Epithelial cell of esophagus (primary cell): ENCODE measurements at regions not wholly inside any gene's neighbourhood (a gene's known extent, or its start where the extent isn't known, plus 50 kb on each side); places are given as distances from the start of the nearest gene placed in this dataset.

ENCODE experiments used
- DNase-seq: peaks from one replicate; pipeline ENCODE4 v3.0.0; 2010; ENCODE audit warnings: low read depth
- H3K4me3 ChIP-seq: 2 replicates; pipeline ENCODE4 v1.5.1; 2011; ENCODE audit warnings: mild to moderate bottlenecking, low read length, control low read depth
- CTCF ChIP-seq: IDR thresholded peaks from 2 replicates; pipeline ENCODE4 v1.5.1; 2011; ENCODE audit warnings: low read depth, mild to moderate bottlenecking, low read length, control low read depth, inconsistent platforms; ENCODE audit not compliant: insufficient read depth; ENCODE audit errors: missing control alignments

DNA sequence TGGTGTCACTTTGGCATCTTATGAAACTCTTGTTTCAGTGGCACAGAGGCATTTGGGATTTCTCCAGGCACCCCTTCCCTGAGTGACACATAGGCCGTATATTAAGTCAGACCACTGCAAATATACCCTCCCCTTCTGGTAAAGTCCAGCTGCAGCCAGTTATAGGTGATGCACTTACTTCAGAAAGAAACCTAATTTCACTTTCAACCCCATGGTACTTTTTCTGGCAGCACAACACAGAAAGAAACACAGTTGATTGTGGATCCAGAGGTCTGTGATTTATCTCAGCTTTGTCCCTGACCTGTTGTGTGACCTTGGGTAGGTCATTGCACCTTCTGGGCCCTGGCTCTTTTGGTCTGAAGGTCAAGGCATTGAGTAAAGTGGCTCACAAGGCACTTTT, 173.2 kb downstream of the BUB3 start:
- no peak for TF ChIP-seq CTCF
- no peak overlapping the region for H3K4me3 ChIP-seq
- DNase-seq = no peak

DNA sequence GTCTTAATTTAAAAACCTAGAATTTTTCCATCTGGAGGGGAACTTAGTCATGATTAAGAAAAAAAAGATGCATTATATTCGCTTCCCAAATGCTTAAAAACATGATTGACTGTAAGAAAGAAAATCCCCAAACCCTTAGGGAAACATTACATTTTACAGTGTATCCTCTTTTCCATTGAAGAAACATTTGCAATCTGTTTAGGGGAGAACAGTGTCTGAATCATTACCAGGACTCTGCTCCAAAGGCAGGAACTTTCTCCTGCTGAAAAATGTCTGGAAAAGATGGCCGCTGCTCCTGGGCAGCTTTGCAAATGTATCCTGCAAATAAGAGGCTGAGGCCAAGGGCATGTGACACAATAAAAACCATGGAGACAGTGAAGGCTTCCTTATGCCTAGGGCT, 173.7 kb downstream of the BUB3 start:
- TF ChIP-seq CTCF = no peak

DNA sequence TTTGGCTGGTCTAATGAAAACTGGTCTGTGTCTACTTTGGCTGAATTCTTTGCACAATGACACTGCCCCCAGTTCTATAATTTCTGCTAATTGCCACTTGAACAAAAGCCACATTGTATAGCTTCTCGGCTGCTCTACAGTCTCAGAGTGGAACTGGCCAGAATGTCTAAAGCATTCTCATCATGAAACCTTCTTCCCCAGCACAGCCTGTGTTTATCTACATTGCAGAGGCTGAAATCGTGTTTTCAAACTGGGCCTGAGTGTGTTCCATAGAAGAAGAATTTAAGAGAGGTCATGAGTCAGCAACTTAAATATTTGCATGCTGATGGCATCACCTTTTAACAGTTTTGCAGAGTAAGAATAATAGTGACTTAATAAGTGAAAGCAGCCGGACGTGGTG, 177.2 kb downstream of the BUB3 start:
- no peak overlapping the region for H3K4me3 ChIP-seq
- DNase-seq = peak; percentile 31
- TF ChIP-seq CTCF = no peak

More for the DNA sequence above, 173.7 kb downstream of the BUB3 start:
- no peak for DNase-seq
- H3K4me3 ChIP-seq = no peak overlapping the region

DNA sequence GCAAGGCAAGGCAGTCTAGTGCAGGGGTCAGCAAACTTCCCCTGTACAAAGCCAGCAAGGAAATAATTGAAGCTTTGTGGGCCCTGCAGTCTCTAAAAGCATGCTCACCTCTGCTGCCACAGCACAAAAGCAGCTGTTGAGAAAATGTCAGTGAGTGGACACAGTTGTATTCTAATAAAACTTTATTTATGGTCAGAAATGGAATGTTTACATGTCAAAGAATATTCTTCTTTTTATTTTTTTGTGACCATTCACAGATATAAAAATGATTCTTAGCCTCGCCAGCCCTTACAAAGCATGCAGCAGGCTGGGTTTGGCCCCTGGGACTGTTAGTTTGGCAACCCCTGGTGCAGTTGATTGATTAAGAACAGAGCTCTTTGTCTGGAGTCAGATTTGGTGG, 192.4 kb downstream of the BUB3 start:
- DNase-seq = no peak
- no peak for TF ChIP-seq CTCF
- H3K4me3 ChIP-seq = no peak overlapping the region

- no peak overlapping the region for H3K4me3 ChIP-seq
- no peak for TF ChIP-seq CTCF
- DNase-seq = no peak
These were observed 194.7 kb downstream of the BUB3 start for GRCh38 chr10:123348691-123349572.

DNA sequence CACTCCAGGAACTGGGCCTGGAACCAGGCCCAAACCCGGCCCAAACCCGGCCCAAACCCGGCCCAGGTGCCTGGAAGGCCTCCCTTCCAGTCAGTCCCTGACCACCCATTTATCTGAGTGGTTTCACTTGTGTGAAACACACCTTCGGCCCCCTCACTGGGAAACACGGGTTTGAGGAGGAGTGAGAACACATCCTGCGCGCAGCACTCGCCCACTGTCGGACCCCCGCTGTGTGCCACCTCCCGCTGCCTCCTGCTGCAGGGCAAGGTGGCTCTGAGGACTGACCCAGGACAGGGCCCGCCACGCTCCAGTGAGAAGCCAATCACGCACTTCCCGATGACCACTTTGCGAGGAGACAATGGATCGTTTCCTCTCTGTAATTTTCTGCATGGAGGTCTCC, 197.5 kb downstream of the BUB3 start:
- no peak for DNase-seq
- no peak overlapping the region for H3K4me3 ChIP-seq
- TF ChIP-seq CTCF = no peak

GRCh38 chr10:123354521-123354920, 200.3 kb downstream of the BUB3 start:
- no peak for TF ChIP-seq CTCF
- H3K4me3 ChIP-seq = no peak overlapping the region
- peak; percentile 24 for DNase-seq
